T-helper 2 cell treated with Interferon-gamma antibody and Interleukin-4, amounts not matched to agents 5 μg/mL and 100 μg/mL, for 36 hours (primary cell): ENCODE measurements at regions not wholly inside any gene's neighbourhood (a gene's known extent, or its start where the extent isn't known, plus 50 kb on each side); places are given as distances from the start of the nearest gene placed in this dataset.

Experiments
- DNase-seq: peaks from one replicate; pipeline ENCODE4 v3.0.0; 2021; ENCODE audit warnings: low spot score
- H3K27ac Mint-ChIP-seq: one replicate; pipeline ENCODE4 v1.8.0; 2021; ENCODE audit warnings: mild to moderate bottlenecking, mixed read lengths
- H3K27me3 Mint-ChIP-seq: one replicate; pipeline ENCODE4 v1.8.0; 2021; ENCODE audit warnings: low read depth, mixed read lengths
- H3K36me3 Mint-ChIP-seq: one replicate; pipeline ENCODE4 v1.8.0; 2021; ENCODE audit warnings: low read depth, mixed read lengths
- H3K4me1 Mint-ChIP-seq: one replicate; pipeline ENCODE4 v1.8.0; 2021; ENCODE audit warnings: low read depth, mixed read lengths
- H3K4me3 Mint-ChIP-seq: one replicate; pipeline ENCODE4 v1.8.0; 2022; ENCODE audit warnings: mild to moderate bottlenecking, moderate library complexity, mixed read lengths
- H3K9me3 Mint-ChIP-seq: one replicate; pipeline ENCODE4 v1.8.0; 2021; ENCODE audit warnings: mixed read lengths

DNA sequence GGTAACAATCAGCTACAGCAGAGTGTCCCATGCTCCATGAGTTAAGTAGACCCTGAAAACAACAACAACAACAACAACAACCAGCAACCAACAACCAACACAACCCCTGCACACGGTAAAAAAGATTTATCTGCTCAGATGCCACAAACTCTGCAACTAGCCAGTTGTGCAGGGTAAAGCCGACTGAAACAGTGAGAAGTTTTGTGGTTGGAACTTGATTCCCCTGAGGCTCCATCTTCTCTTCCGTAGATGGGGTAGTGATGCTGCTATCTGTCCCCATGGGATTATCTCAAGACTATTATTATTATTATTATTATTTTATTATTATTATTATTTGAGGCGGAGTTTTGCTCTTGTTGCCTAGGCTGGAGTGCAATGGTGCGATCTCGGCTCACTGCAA lies 50.6 kb upstream of the RAPGEF2 start:
- H3K27me3 Mint-ChIP-seq = peaks cover 42% of the 10 kb centered on the region
- H3K9me3 Mint-ChIP-seq = no peaks in the 10 kb centered on the region
- H3K4me3 Mint-ChIP-seq = no peak overlapping the region
- DNase-seq = no peak
- H3K36me3 Mint-ChIP-seq = peaks cover under 1% of the 10 kb centered on the region
- peaks cover 25% of the 10 kb centered on the region for H3K4me1 Mint-ChIP-seq
- no peak overlapping the region for H3K27ac Mint-ChIP-seq
